ENCODE measurements at regions not wholly inside any gene's neighbourhood (a gene's known extent, or its start where the extent isn't known, plus 50 kb on each side); places are given as distances from the start of the nearest gene placed in this dataset.

DNA sequence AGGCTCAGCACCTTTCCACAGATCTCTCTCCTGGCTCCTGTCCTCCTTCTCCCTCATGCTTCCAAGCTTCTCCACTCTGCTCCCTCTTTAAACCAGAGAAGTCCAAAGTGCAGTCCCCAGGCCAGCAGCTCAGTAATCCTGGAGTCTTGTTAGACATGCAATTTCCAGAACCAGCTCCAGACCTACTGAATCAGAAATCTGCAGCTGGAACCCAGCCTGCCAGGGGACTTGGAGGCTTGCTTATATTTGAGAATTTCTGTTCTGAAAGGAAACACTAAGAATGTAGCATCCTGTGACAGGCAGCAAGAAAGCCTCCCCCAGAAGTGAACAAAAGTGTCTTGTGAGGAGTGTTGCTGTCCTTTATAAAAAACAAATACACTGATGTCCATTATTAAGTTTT is 438.1 kb downstream of the BCKDHB start:
- TF ChIP-seq RFX5 (IDR thresholded peaks at IDR 0.05; ENCODE audit: low read length) (no peak), GATA2 (CRISPR knock-in tag; IDR thresholded peaks at IDR 0.05) (no peak), NFIC (IDR thresholded peaks at IDR 0.05; ENCODE audit: borderline replicate concordance) (no peak), JUND (IDR thresholded peaks at IDR 0.05) (no peak)
- TF ChIP-seq, protein P1, sequence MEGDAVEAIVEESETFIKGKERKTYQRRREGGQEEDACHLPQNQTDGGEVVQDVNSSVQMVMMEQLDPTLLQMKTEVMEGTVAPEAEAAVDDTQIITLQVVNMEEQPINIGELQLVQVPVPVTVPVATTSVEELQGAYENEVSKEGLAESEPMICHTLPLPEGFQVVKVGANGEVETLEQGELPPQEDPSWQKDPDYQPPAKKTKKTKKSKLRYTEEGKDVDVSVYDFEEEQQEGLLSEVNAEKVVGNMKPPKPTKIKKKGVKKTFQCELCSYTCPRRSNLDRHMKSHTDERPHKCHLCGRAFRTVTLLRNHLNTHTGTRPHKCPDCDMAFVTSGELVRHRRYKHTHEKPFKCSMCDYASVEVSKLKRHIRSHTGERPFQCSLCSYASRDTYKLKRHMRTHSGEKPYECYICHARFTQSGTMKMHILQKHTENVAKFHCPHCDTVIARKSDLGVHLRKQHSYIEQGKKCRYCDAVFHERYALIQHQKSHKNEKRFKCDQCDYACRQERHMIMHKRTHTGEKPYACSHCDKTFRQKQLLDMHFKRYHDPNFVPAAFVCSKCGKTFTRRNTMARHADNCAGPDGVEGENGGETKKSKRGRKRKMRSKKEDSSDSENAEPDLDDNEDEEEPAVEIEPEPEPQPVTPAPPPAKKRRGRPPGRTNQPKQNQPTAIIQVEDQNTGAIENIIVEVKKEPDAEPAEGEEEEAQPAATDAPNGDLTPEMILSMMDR (IDR thresholded peaks at IDR 0.05) = no peak
- TF ChIP-seq, protein P2, sequence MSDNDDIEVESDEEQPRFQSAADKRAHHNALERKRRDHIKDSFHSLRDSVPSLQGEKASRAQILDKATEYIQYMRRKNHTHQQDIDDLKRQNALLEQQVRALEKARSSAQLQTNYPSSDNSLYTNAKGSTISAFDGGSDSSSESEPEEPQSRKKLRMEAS (IDR thresholded peaks at IDR 0.05; ENCODE audit: low read depth) = no peak
